A673 (cell line): ENCODE measurements at regions not wholly inside any gene's neighbourhood (a gene's known extent, or its start where the extent isn't known, plus 50 kb on each side); places are given as distances from the start of the nearest gene placed in this dataset.

Source experiments
- BruUV-seq: library from RNA; stranded (reverse); fragments of 400-500 nt; replicated peaks from 2 replicates; lab custom pipeline; 2021; lab: Mats Ljungman, UMichigan
- CTCF ChIA-PET: fragments of 300-600 bp; sonication (Branson Sonifier 250); formaldehyde crosslinking; loops from one replicate; lab custom pipeline; 2022; ENCODE audit warnings: antibody characterized with exemption; lab: Charles Lee
- POLR2A ChIA-PET: fragments of 300-600 bp; sonication (Branson Sonifier 250); formaldehyde crosslinking; loops from one replicate; lab custom pipeline; 2022; ENCODE audit warnings: antibody characterized with exemption; ENCODE audit not compliant: low non-redundant PET; lab: Charles Lee
- DNase-seq: peaks from one replicate; pipeline ENCODE4 v3.0.0-alpha.2; 2015; ENCODE audit warnings: low spot score
- H3K27ac ChIP-seq: fragments of 200-600 bp; sonication (generic); 2 replicates; pipeline ENCODE4 v1.5.1; 2016; ENCODE audit warnings: mixed run types, low read depth, mild to moderate bottlenecking, mixed read lengths, antibody characterized with exemption, low read length; ENCODE audit not compliant: poor library complexity, severe bottlenecking
- H3K27me3 ChIP-seq: fragments of 200-600 bp; sonication (generic); replicated peaks from 2 replicates; pipeline ENCODE4 v1.6.1; 2017; ENCODE audit warnings: mixed run types, low read depth, mild to moderate bottlenecking, mixed read lengths, antibody characterized with exemption, low read length; ENCODE audit not compliant: insufficient read depth, poor library complexity
- H3K36me3 ChIP-seq: fragments of 200-600 bp; sonication (generic); 2 replicates; pipeline ENCODE4 v1.6.1; 2016; ENCODE audit warnings: mixed run types, mild to moderate bottlenecking, mixed read lengths, antibody characterized with exemption, low read length; ENCODE audit not compliant: insufficient read depth, poor library complexity, severe bottlenecking
- H3K4me1 ChIP-seq: fragments of 200-600 bp; sonication (generic); 2 replicates; pipeline ENCODE4 v1.6.1; 2017; ENCODE audit warnings: mixed run types, mild to moderate bottlenecking, mixed read lengths, antibody characterized with exemption, low read length; ENCODE audit not compliant: insufficient read depth, poor library complexity, severe bottlenecking
- H3K4me3 ChIP-seq: fragments of 200-600 bp; sonication (generic); 2 replicates; pipeline ENCODE4 v1.5.1; 2016; ENCODE audit warnings: low read depth, mixed run types, mild to moderate bottlenecking, mixed read lengths, low read length; ENCODE audit not compliant: poor library complexity, severe bottlenecking
- H3K9me3 ChIP-seq: fragments of 200-600 bp; sonication (generic); 2 replicates; pipeline ENCODE4 v1.6.1; 2016; ENCODE audit warnings: mixed run types, low read depth, mild to moderate bottlenecking, mixed read lengths, antibody characterized with exemption, low read length; ENCODE audit not compliant: poor library complexity, severe bottlenecking
- CTCF ChIP-seq: fragments of 300-800, 200-600 bp; sonication (generic); conservative IDR thresholded peaks from 2 replicates; pipeline ENCODE4 v1.5.1; 2017; ENCODE audit warnings: low read depth, mild to moderate bottlenecking, antibody characterized with exemption, low read length, moderate library complexity, mixed read lengths
- EZH2 ChIP-seq: fragments of 200-600 bp; sonication (generic); IDR thresholded peaks from 2 replicates; pipeline ENCODE4 v1.6.1; 2017; ENCODE audit warnings: borderline replicate concordance, low read depth, mild to moderate bottlenecking, mixed read lengths, antibody characterized with exemption, low read length; ENCODE audit not compliant: poor library complexity, severe bottlenecking
- intact Hi-C: fragments of 100-400 bp; cut with micrococcal nuclease; formaldehyde crosslinking; loops from one replicate; pipeline ENCODE4 v1.10.0; 2022; ENCODE audit not compliant: unreplicated experiment

GRCh38 chr5:30921388-30921787 is 272.1 kb upstream of the CDH6 start:
- H3K4me3 ChIP-seq, result no peak overlapping the region
- BruUV-seq, result no TSS peak
- DNase-seq, result no peak
- intact Hi-C loops, result no loop called here
- ChIA-PET POLR2A (no interaction called here), CTCF (no interaction called here)
- no peaks in the 10 kb centered on the region for H3K36me3 ChIP-seq
- H3K27me3 ChIP-seq, result no peaks in the 10 kb centered on the region
- H3K27ac ChIP-seq, result no peak overlapping the region
- TF ChIP-seq CTCF (no peak), EZH2 (no peak)
- no peaks in the 10 kb centered on the region for H3K9me3 ChIP-seq
- H3K4me1 ChIP-seq, result peaks cover 11% of the 10 kb centered on the region

GRCh38 chr5:30918171-30918570 is 275.3 kb upstream of the CDH6 start:
- CTCF ChIA-PET, result no interaction called here
- Histone ChIP-seq H3K27me3 (no peaks in the 10 kb centered on the region), H3K4me3 (no peak overlapping the region), H3K27ac (no peak overlapping the region), H3K36me3 (no peaks in the 10 kb centered on the region), H3K9me3 (no peaks in the 10 kb centered on the region), H3K4me1 (peaks cover 11% of the 10 kb centered on the region)
- TF ChIP-seq CTCF, result no peak
- TF ChIP-seq EZH2, result no peak
- no peak for DNase-seq
- POLR2A ChIA-PET, result no interaction called here
- intact Hi-C loops, result no loop called here
- no TSS peak for BruUV-seq

- no TSS peak for BruUV-seq
- H3K27me3 ChIP-seq, result no peaks in the 10 kb centered on the region
- H3K4me1 ChIP-seq, result no peaks in the 10 kb centered on the region
- intact Hi-C loops, result no loop called here
- DNase-seq, result no peak
- no peaks in the 10 kb centered on the region for H3K9me3 ChIP-seq
- no peaks in the 10 kb centered on the region for H3K36me3 ChIP-seq
- TF ChIP-seq EZH2 (no peak), CTCF (no peak)
- ChIA-PET POLR2A (no interaction called here), CTCF (no interaction called here)
- no peak overlapping the region for H3K4me3 ChIP-seq
- no peak overlapping the region for H3K27ac ChIP-seq
Observed at GRCh38 chr5:30908356-30908755, 285.1 kb upstream of the CDH6 start.
